Peyer's patch (tissue), 4 donors: ENCODE measurements at regions not wholly inside any gene's neighbourhood (a gene's known extent, or its start where the extent isn't known, plus 50 kb on each side); places are given as distances from the start of the nearest gene placed in this dataset.

Source experiments
- DNase-seq, 3 donors: peaks; one replicate each; pipeline ENCODE4 v3.0.0-alpha.2; 2017 to 2019
- H3K27ac ChIP-seq, 4 donors: fragments of 200-600 bp; sonication (generic); one replicate each; pipeline ENCODE4 v1.5.1; 2016 to 2019
- H3K27me3 ChIP-seq, 2 donors: fragments of 200-600 bp; sonication (generic); one replicate each; pipeline ENCODE4 v1.5.1; 2019
- H3K36me3 ChIP-seq, 3 donors: fragments of 200-600 bp; sonication (generic); one replicate each; pipeline ENCODE4 v1.5.1; 2016 to 2019
- H3K4me1 ChIP-seq, 4 donors: fragments of 200-600 bp; sonication (generic); one replicate each; pipeline ENCODE4 v1.5.1; 2016 to 2019
- H3K4me3 ChIP-seq, 4 donors: fragments of 200-600 bp; sonication (generic); 1 replicate in 3 of 4; 2 replicates in 1 of 4; pipeline ENCODE4 v1.5.1; 2016 to 2019; ENCODE audit warnings: mild to moderate bottlenecking in 1 of 4
- H3K9me3 ChIP-seq, 4 donors: fragments of 200-600 bp; sonication (generic); one replicate each; pipeline ENCODE4 v1.5.1; 2016 to 2019; ENCODE audit warnings: mild to moderate bottlenecking in 1 of 4
- CTCF ChIP-seq, 6 experiments: fragments of 450-650 bp in 4 of 6; fragments of 200-600 bp in 2 of 6; sonication (generic) in 1 of 6; IDR thresholded peaks; one replicate each; pipeline ENCODE4 v1.5.1; 2017 to 2019; ENCODE audit warnings: antibody characterized with exemption in 6 of 6, mild to moderate bottlenecking in 3 of 6, moderate library complexity in 1 of 6
- POLR2A ChIP-seq, 2 donors: fragments of 450-650 bp; IDR thresholded peaks; one replicate each; pipeline ENCODE4 v1.5.1; 2017; ENCODE audit warnings: antibody characterized with exemption in 2 of 2, mild to moderate bottlenecking in 2 of 2, moderate library complexity in 2 of 2

GRCh38 chr9:2407450-2407849, 214.1 kb upstream of the VLDLR start:
- TF ChIP-seq POLR2A (IDR thresholded peaks at IDR 0.05): no peak
- no peak for TF ChIP-seq CTCF (IDR thresholded peaks at IDR 0.05)
- H3K4me1 ChIP-seq: no peaks in the 10 kb centered on the region
- no peak overlapping the region for H3K27ac ChIP-seq
- DNase-seq: no peak
- no peaks in the 10 kb centered on the region for H3K36me3 ChIP-seq
- no peaks in the 10 kb centered on the region for H3K27me3 ChIP-seq
- no peak overlapping the region for H3K4me3 ChIP-seq
- H3K9me3 ChIP-seq: no peaks in the 10 kb centered on the region

DNA sequence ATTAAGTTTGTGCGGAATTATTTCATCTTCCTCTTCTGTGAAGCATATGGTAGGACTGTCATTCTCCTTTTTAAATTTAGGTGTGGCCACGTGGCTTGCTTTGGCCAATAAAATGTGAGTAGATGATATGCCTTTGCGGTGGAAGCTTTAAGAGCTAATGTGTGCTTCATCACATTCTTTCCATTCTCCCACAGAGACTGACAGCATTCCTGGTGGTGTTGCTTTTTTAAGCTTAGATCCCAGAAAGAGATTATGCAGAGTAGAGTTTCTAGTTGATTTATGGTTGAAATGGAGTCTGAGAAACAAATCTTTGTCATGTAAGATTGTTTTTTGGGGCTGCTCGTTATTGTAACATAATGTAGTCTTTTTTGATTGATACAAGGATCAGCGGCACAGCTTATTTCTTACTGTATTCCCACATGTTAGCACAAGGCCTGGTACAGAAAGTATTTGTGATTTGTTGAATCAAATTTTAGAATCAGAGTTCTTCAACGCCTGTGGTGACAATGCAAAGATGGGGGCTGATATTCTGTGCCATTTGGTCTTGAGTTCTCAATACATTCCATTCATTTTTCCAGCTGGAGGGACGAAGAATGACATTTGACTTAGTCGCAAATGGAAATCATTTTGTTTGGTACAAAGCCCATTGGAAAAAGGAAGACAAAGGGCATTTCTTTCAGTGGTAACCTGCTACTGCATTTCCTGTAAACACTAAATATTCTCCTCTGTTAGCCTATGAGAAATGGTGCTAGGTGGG, 209.9 kb upstream of the VLDLR start:
- Histone ChIP-seq H3K36me3 (no peaks in the 10 kb centered on the region), H3K27ac (no peak overlapping the region), H3K9me3 (no peaks in the 10 kb centered on the region), H3K4me3 (no peak overlapping the region), H3K27me3 (no peaks in the 10 kb centered on the region), H3K4me1 (no peaks in the 10 kb centered on the region)
- DNase-seq: no peak
- no peak for TF ChIP-seq CTCF (IDR thresholded peaks at IDR 0.05)
- no peak for TF ChIP-seq POLR2A (IDR thresholded peaks at IDR 0.05)

DNA sequence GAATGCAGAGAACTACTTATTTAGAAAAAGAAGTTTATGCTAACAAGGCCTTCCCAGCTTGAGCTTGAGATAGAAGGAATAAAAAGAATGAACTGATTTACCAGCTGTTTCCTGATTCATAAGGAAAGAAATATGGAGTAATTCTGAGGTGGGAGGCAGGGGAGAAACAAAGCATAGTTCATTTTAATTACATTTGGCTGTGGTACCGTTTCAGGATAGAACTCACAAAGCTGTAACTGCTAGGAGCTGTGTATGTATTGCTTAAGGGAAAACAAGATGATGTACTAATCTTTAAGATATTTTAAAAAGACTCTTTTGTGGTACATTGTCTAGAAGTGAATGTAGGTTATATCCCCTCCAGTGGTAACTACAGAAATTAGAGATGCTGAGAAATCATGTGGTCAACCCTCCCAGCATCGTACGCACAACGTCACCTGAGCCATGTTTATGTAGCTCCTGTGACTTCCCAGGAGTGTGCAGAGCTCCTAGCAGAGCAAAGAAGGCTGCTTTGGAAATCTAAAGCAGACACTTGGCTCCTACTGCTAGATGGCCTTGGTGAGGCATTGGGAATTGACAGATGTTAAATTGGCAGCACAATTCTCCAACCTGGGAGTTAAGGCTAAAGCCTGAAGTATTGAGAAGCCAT, 208.3 kb upstream of the VLDLR start:
- TF ChIP-seq CTCF (IDR thresholded peaks at IDR 0.05) (no peak), POLR2A (IDR thresholded peaks at IDR 0.05) (no peak)
- H3K36me3 ChIP-seq: no peaks in the 10 kb centered on the region
- H3K4me3 ChIP-seq: no peak overlapping the region
- H3K4me1 ChIP-seq: no peaks in the 10 kb centered on the region
- H3K27ac ChIP-seq: no peak overlapping the region
- DNase-seq: no peak
- no peaks in the 10 kb centered on the region for H3K9me3 ChIP-seq
- no peaks in the 10 kb centered on the region for H3K27me3 ChIP-seq

DNA sequence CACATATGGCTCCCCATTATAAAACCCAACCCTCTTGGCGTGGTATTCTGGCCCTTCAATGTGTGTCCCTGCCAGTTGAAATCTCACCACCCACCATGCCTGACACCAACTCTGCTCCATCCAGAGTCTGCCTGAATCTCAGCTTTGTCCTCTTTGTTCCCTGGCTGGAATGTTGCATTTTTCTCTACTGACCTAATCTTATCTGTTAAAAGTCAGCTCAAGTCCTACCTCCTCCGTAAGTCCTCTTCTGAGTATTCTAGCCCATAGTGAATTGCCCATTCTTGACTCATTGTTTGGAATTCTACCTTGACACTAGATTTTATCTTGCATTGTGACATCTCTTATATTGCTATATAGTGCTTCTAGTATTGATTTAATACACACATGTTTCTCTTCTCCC, 207.1 kb upstream of the VLDLR start:
- H3K4me3 ChIP-seq: no peak overlapping the region
- H3K4me1 ChIP-seq: no peaks in the 10 kb centered on the region
- no peak for DNase-seq
- H3K36me3 ChIP-seq: no peaks in the 10 kb centered on the region
- TF ChIP-seq CTCF (IDR thresholded peaks at IDR 0.05) (no peak), POLR2A (IDR thresholded peaks at IDR 0.05) (no peak)
- H3K27me3 ChIP-seq: no peaks in the 10 kb centered on the region
- no peaks in the 10 kb centered on the region for H3K9me3 ChIP-seq
- H3K27ac ChIP-seq: no peak overlapping the region

GRCh38 chr9:2415326-2415725, 206.3 kb upstream of the VLDLR start:
- Histone ChIP-seq H3K9me3 (no peaks in the 10 kb centered on the region), H3K27ac (no peak overlapping the region), H3K36me3 (no peaks in the 10 kb centered on the region), H3K4me1 (no peaks in the 10 kb centered on the region), H3K4me3 (no peak overlapping the region), H3K27me3 (no peaks in the 10 kb centered on the region)
- no peak for DNase-seq
- no peak for TF ChIP-seq POLR2A (IDR thresholded peaks at IDR 0.05)
- no peak for TF ChIP-seq CTCF (IDR thresholded peaks at IDR 0.05)
